CD4-positive, alpha-beta memory T cell (primary cell): ENCODE measurements at regions not wholly inside any gene's neighbourhood (a gene's known extent, or its start where the extent isn't known, plus 50 kb on each side); places are given as distances from the start of the nearest gene placed in this dataset.
"Not testable (repeated sequence)": the region's sequence is repeated elsewhere in the genome, so short reads cannot be mapped to it uniquely, and the experiment has no call there.

Experiments
- CTCF ChIA-PET: fragments of 350-600 bp; sonication (Branson Sonifier 250); formaldehyde crosslinking; loops from one replicate; lab custom pipeline; 2021; ENCODE audit warnings: inconsistent platforms; ENCODE audit not compliant: partially characterized antibody; lab: Charles Lee
- POLR2A ChIA-PET: fragments of 350-600 bp; sonication (Branson Sonifier 250); formaldehyde crosslinking; loops from one replicate; lab custom pipeline; 2021; ENCODE audit not compliant: partially characterized antibody; lab: Charles Lee
- DNase-seq, 5 donors: peaks; one replicate each; pipeline versions ENCODE4 v3.0.0 to v3.0.0-alpha.2; 2020 to 2022; ENCODE audit warnings: mixed read lengths in 1 of 5
- H3K27ac ChIP-seq: one replicate; pipeline ENCODE4 v1.7.0; 2013; ENCODE audit warnings: low read depth, low read length
- H3K27me3 ChIP-seq: 2 replicates; pipeline ENCODE4 v1.7.0; 2013; ENCODE audit warnings: mild to moderate bottlenecking, low read length, moderate library complexity; ENCODE audit not compliant: insufficient read depth
- H3K36me3 ChIP-seq: 2 replicates; pipeline ENCODE4 v1.7.0; 2013; ENCODE audit warnings: mild to moderate bottlenecking, low read length, moderate library complexity; ENCODE audit not compliant: insufficient read depth
- H3K4me1 ChIP-seq: 2 replicates; pipeline ENCODE4 v1.7.0; 2013; ENCODE audit warnings: mild to moderate bottlenecking, low read length, moderate library complexity; ENCODE audit not compliant: insufficient read depth
- H3K4me3 ChIP-seq, 2 donors: one replicate each; pipeline ENCODE4 v1.7.0; 2013; ENCODE audit warnings: low read length in 2 of 2, mild to moderate bottlenecking in 1 of 2
- H3K9me3 ChIP-seq, 2 donors: one replicate each; pipeline ENCODE4 v1.7.0; 2013; ENCODE audit warnings: low read length in 2 of 2, control low read depth in 1 of 2; ENCODE audit not compliant: control insufficient read depth in 1 of 2
- H3K27ac Mint-ChIP-seq, 7 donors: one replicate each; pipeline ENCODE4 v1.8.0; 2020 to 2021; ENCODE audit warnings: mixed read lengths in 7 of 7, mild to moderate bottlenecking in 6 of 7, inconsistent platforms in 3 of 7, moderate library complexity in 3 of 7
- H3K27me3 Mint-ChIP-seq, 2 donors: one replicate each; pipeline ENCODE4 v1.8.0; 2020 to 2021; ENCODE audit warnings: mixed read lengths in 2 of 2
- H3K36me3 Mint-ChIP-seq, 2 donors: one replicate each; pipeline ENCODE4 v1.8.0; 2020 to 2021; ENCODE audit warnings: mixed read lengths in 2 of 2, inconsistent platforms in 1 of 2, mild to moderate bottlenecking in 1 of 2
- H3K4me1 Mint-ChIP-seq, 4 donors: one replicate each; pipeline ENCODE4 v1.8.0; 2020 to 2021; ENCODE audit warnings: mixed read lengths in 4 of 4, mild to moderate bottlenecking in 1 of 4
- H3K4me3 Mint-ChIP-seq, 8 donors: one replicate each; pipeline ENCODE4 v1.8.0; 2020 to 2021; ENCODE audit warnings: mixed read lengths in 8 of 8, mild to moderate bottlenecking in 7 of 8, moderate library complexity in 6 of 8, inconsistent platforms in 3 of 8
- H3K9me3 Mint-ChIP-seq, 8 donors: one replicate each; pipeline ENCODE4 v1.8.0; 2020 to 2021; ENCODE audit warnings: mixed read lengths in 8 of 8, mild to moderate bottlenecking in 5 of 8, inconsistent platforms in 3 of 8, moderate library complexity in 1 of 8
- intact Hi-C: fragments of 100-400 bp; cut with micrococcal nuclease; formaldehyde crosslinking; loops from one replicate; pipeline ENCODE4 v1.15.1; 2023

GRCh38 chr14:52175982-52176502 lies 91.5 kb upstream of the PTGDR start:
- Mint-ChIP-seq H3K27ac (peak overlapping the region; percentile 69 to 92 (median 90)), H3K27me3 (no peaks in the 10 kb centered on the region), H3K9me3 (peaks cover 2 to 35% (median 28%) of the 10 kb centered on the region in 8 donors), H3K4me1 (peaks cover 22 to 42% (median 32%) of the 10 kb centered on the region in 4 donors), H3K36me3 (peaks cover 9% of the 10 kb centered on the region in 2 donors), H3K4me3 (peak overlapping the region; percentile 62 to 83 (median 75))
- Histone ChIP-seq H3K4me1 (peaks cover 50% of the 10 kb centered on the region), H3K9me3 (peaks cover 8 to 15% of the 10 kb centered on the region in 2 donors), H3K27me3 (no peaks in the 10 kb centered on the region), H3K4me3 (peak overlapping the region in 1 of 2 donors; percentile 1), H3K27ac (peak overlapping the region; percentile 42), H3K36me3 (no peaks in the 10 kb centered on the region)
- POLR2A ChIA-PET = interaction anchor here (0.6 to 1.7 kb wide), 5 partner anchors 22 to 139 kb away, joined by 3 to 5 read pairs (median 4); no protein-coding TSS in a partner anchor
- CTCF ChIA-PET = interaction anchor here (0.7 to 1.2 kb wide), 5 partner anchors 44 to 132 kb away, joined by 3 to 5 read pairs (median 4); partner anchors contain the start of genes NID2 and PTGDR
- intact Hi-C loops = loop anchor here (5.0 kb wide), 1 partner anchor 184 kb away; no protein-coding TSS in a partner anchor
- DNase-seq = peak; percentile 51 to 66 (median 58)

- H3K27ac Mint-ChIP-seq, H3K27me3 ChIP-seq, POLR2A ChIA-PET, H3K4me3 Mint-ChIP-seq, H3K27ac ChIP-seq, DNase-seq, intact Hi-C loops, H3K36me3 ChIP-seq, H3K4me3 ChIP-seq, H3K27me3 Mint-ChIP-seq: not testable (repeated sequence)
- peaks cover 18 to 35% (median 22%) of the 10 kb centered on the region in 4 donors for H3K4me1 Mint-ChIP-seq
- peaks cover 38% of the 10 kb centered on the region for H3K4me1 ChIP-seq
- peaks cover 0 to 12% of the 10 kb centered on the region in 2 donors for H3K36me3 Mint-ChIP-seq
- H3K9me3 Mint-ChIP-seq = peaks cover 0 to 49% (median 34%) of the 10 kb centered on the region in 8 donors
- H3K9me3 ChIP-seq = peaks cover 10 to 15% of the 10 kb centered on the region in 2 donors
- CTCF ChIA-PET = interaction anchor here (0.7 kb wide), 1 partner anchor 20 kb away, joined by 3 read pairs; no protein-coding TSS in a partner anchor
These were observed 95.6 kb upstream of the PTGDR start for GRCh38 chr14:52171932-52172331.

GRCh38 chr14:52166822-52167221 lies 98.0 kb upstream of the NID2 start:
- Histone ChIP-seq H3K36me3 (no peaks in the 10 kb centered on the region), H3K4me1 (no peaks in the 10 kb centered on the region), H3K9me3 (peaks cover 1 to 10% of the 10 kb centered on the region in 2 donors), H3K4me3 (no peak overlapping the region), H3K27me3 (no peaks in the 10 kb centered on the region), H3K27ac (no peak overlapping the region)
- Mint-ChIP-seq H3K4me1 (no peaks in the 10 kb centered on the region), H3K27me3 (no peaks in the 10 kb centered on the region), H3K36me3 (peaks cover 0 to 8% of the 10 kb centered on the region in 2 donors), H3K27ac (no peak overlapping the region), H3K9me3 (peaks cover 0 to 32% (median 22%) of the 10 kb centered on the region in 8 donors), H3K4me3 (no peak overlapping the region)
- ChIA-PET CTCF (no interaction called here), POLR2A (no interaction called here)
- DNase-seq = no peak
- intact Hi-C loops = no loop called here

- intact Hi-C loops = no loop called here
- H3K9me3 Mint-ChIP-seq = peaks cover 0 to 2% (median 0%) of the 10 kb centered on the region in 8 donors
- H3K4me3 Mint-ChIP-seq = peak overlapping the region in 1 of 8 donors; percentile 48
- ChIA-PET CTCF (no interaction called here), POLR2A (no interaction called here)
- no peak overlapping the region for H3K27ac ChIP-seq
- H3K4me1 ChIP-seq = peaks cover 28% of the 10 kb centered on the region
- peak overlapping the region in 1 of 7 donors; percentile 42 for H3K27ac Mint-ChIP-seq
- no peaks in the 10 kb centered on the region for H3K27me3 Mint-ChIP-seq
- peaks cover 17 to 35% (median 22%) of the 10 kb centered on the region in 4 donors for H3K4me1 Mint-ChIP-seq
- H3K9me3 ChIP-seq = no peaks in the 10 kb centered on the region
- no peak overlapping the region for H3K4me3 ChIP-seq
- peaks cover 0 to 2% of the 10 kb centered on the region in 2 donors for H3K36me3 Mint-ChIP-seq
- H3K36me3 ChIP-seq = no peaks in the 10 kb centered on the region
- DNase-seq = no peak
- H3K27me3 ChIP-seq = no peaks in the 10 kb centered on the region
These were observed 86.9 kb upstream of the NID2 start for GRCh38 chr14:52155651-52156213.

- Histone ChIP-seq H3K36me3 (no peaks in the 10 kb centered on the region), H3K27ac (no peak overlapping the region), H3K27me3 (no peaks in the 10 kb centered on the region), H3K4me1 (peaks cover 28% of the 10 kb centered on the region), H3K9me3 (no peaks in the 10 kb centered on the region), H3K4me3 (no peak overlapping the region)
- H3K27ac Mint-ChIP-seq = peak overlapping the region in 3 of 7 donors; percentile 69 to 85 (median 76)
- POLR2A ChIA-PET = no interaction called here
- intact Hi-C loops = no loop called here
- peaks cover 0 to 2% of the 10 kb centered on the region in 2 donors for H3K36me3 Mint-ChIP-seq
- H3K9me3 Mint-ChIP-seq = peaks cover 0 to 2% (median 0%) of the 10 kb centered on the region in 8 donors
- peaks cover 17 to 35% (median 22%) of the 10 kb centered on the region in 4 donors for H3K4me1 Mint-ChIP-seq
- no peak for DNase-seq
- H3K27me3 Mint-ChIP-seq = no peaks in the 10 kb centered on the region
- peak overlapping the region in 5 of 8 donors; percentile 28 to 78 (median 49) for H3K4me3 Mint-ChIP-seq
- CTCF ChIA-PET = no interaction called here
These were observed 86.3 kb upstream of the NID2 start for GRCh38 chr14:52154992-52155650.

GRCh38 chr14:52153939-52154338 lies 85.1 kb upstream of the NID2 start:
- no peaks in the 10 kb centered on the region for H3K27me3 ChIP-seq
- Mint-ChIP-seq H3K36me3 (peaks cover 0 to 2% of the 10 kb centered on the region in 2 donors), H3K4me1 (peaks cover 17 to 35% (median 23%) of the 10 kb centered on the region in 4 donors), H3K27me3 (peaks cover 0 to 1% of the 10 kb centered on the region in 2 donors), H3K27ac (peak overlapping the region in 6 of 7 donors; percentile 26 to 88 (median 50)), H3K9me3 (peaks cover 0 to 2% (median 0%) of the 10 kb centered on the region in 8 donors), H3K4me3 (peak overlapping the region in 4 of 8 donors; percentile 31 to 72 (median 44))
- CTCF ChIA-PET = interaction anchor here (1.2 kb wide), 1 partner anchor 15 kb away, joined by 3 read pairs; no protein-coding TSS in a partner anchor
- H3K4me1 ChIP-seq = peaks cover 28% of the 10 kb centered on the region
- intact Hi-C loops = no loop called here
- H3K9me3 ChIP-seq = no peaks in the 10 kb centered on the region
- no peak for DNase-seq
- POLR2A ChIA-PET = interaction anchor here (0.5 to 1.0 kb wide), 2 partner anchors 23 to 404 kb away, joined by 3 to 5 read pairs; no protein-coding TSS in a partner anchor
- H3K4me3 ChIP-seq = no peak overlapping the region
- H3K36me3 ChIP-seq = no peaks in the 10 kb centered on the region
- no peak overlapping the region for H3K27ac ChIP-seq

- peaks cover 0 to 1% of the 10 kb centered on the region in 2 donors for H3K27me3 Mint-ChIP-seq
- intact Hi-C loops = no loop called here
These were observed 81.3 kb upstream of the NID2 start for GRCh38 chr14:52150162-52150561.

More at GRCh38 chr14:52150162-52150561, 81.3 kb upstream of the NID2 start:
- peaks cover 0 to 2% (median 0%) of the 10 kb centered on the region in 8 donors for H3K9me3 Mint-ChIP-seq
- H3K4me3 Mint-ChIP-seq = no peak overlapping the region
- Histone ChIP-seq H3K4me3 (no peak overlapping the region), H3K9me3 (no peaks in the 10 kb centered on the region), H3K27ac (no peak overlapping the region), H3K27me3 (no peaks in the 10 kb centered on the region), H3K36me3 (no peaks in the 10 kb centered on the region), H3K4me1 (peaks cover 26% of the 10 kb centered on the region)
- H3K27ac Mint-ChIP-seq = no peak overlapping the region
- peaks cover 0 to 2% of the 10 kb centered on the region in 2 donors for H3K36me3 Mint-ChIP-seq
- ChIA-PET POLR2A (no interaction called here), CTCF (no interaction called here)
- DNase-seq = no peak
- peaks cover 19 to 41% (median 34%) of the 10 kb centered on the region in 4 donors for H3K4me1 Mint-ChIP-seq
